ENCODE measurements at regions not wholly inside any gene's neighbourhood (a gene's known extent, or its start where the extent isn't known, plus 50 kb on each side); places are given as distances from the start of the nearest gene placed in this dataset.

DNA sequence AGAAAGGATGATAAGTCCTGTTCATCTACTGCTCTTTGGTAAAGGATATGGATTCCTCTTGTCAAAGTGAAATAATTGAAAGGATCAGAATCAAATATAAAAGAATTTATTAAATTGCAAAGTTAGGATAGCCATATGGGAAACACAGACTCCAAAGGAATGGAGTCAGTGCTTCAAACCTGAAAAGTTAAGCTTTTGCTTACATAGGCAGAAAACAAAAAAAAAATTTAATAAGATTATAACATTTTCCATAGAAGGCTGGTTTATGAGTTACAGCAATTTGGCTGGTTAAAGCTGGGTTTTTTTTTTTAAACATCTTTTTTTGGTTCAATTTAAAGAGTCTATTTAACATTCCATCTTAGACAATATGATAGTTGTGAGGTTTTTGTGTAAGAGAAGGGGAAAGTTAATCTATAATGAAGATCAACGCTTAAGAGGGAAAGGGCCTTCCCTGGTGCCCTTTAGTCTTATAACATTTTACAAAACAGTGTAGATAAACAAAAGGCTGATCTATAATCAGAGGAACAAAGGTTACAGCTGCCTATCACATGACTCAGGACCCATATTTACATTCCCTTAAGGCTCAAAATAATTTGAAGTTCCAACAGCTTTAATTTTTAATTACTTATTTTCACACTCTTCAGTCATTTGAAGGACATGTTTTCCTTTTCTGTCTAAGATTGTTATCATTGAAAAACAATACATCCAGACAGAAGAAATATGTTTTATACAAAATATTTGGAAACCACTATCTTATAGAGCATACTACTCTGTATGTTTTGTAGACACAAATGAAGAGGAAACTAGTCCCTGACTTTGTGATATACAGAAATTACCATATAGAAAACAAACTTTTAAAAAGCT is 234.3 kb upstream of the MBL2 start:
- ATAC-seq (no peak), DNase-seq (ENCODE audit: missing footprints) (no peak)
- intact Hi-C loops (cut with DNase I), result no loop called here

DNA sequence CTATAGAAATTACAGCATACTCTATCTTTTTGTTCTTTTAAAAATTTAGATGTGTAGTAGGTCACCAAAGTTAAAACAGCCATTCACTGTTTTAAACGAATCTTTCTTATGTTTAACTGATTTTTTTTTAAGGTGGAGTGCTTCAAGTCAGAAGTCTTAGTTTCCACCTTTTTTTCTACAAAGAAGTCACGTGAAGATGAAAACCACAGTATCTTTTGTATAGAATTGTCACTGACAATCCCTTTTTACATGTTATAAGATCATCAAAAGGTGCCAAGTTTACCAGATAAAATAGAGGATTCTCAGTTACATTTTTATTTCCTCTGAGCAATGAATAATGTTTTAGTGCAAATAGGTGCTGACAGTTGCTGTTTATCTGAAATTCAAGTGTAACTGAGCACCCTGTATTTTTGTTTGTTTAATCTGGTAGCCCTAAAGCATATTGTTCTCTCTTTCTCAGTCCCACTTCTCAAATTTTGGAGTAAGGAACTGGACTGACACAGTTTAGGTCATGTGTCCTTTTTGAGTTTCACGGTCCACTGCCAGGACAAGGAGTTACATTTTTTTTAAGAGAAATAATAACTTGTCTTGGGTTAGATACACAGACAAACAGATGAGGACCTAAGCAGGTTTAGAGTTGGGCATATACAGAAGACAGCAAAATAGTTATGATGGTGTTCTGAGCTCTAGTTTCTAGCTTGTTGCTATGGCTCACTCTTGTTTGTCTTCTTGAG is 233.2 kb upstream of the MBL2 start:
- ATAC-seq (no peak), DNase-seq (ENCODE audit: missing footprints) (no peak)
- intact Hi-C loops (cut with DNase I), result no loop called here

GRCh38 chr10:53003094-53003493 is 230.5 kb upstream of the MBL2 start:
- no peak for DNase-seq (ENCODE audit: missing footprints)
- intact Hi-C loops (cut with DNase I), result no loop called here
- no peak for ATAC-seq

DNA sequence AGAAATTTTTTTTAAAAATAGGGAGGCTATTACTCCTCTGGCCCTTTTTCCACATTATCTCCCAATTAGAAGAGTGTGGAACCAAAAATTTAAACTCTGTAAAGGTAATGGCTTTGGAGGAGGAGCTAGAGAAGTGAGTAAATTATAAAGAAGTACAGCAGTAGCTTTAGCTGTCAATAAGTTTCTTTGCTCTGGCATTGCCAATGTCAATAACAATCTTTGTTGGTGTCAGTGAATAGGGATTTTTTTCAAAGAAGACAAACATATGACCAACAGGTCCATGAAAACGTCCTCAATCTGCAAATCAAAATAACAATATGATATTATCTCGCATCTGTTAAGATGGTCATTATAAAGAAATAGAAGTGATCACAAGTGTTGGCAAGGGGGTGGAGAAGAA is 227.1 kb upstream of the MBL2 start:
- no peak for ATAC-seq
- DNase-seq (ENCODE audit: missing footprints), result no peak
- intact Hi-C loops (cut with DNase I), result no loop called here

GRCh38 chr10:52999258-52999657 is 226.7 kb upstream of the MBL2 start:
- intact Hi-C loops (cut with DNase I), result no loop called here
- DNase-seq (ENCODE audit: missing footprints), result no peak
- no peak for ATAC-seq

DNA sequence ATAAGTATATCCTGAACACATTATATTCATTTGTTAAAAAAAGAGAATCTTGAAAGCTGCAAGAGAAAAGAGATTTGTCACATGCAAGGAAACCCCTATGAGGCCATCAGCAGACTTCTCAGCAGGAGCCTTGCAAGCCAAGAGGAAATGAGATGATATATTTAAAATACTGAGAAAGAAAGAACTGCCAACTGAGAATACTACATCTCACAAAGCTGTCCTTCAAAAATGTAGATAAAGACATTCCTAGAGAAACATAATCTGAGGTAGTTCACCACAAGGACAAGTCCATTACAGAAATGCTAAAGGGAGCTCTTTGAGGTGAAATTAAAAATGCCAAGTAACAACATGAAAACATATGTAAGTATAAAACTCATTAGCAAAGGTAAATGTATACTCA is 224.4 kb upstream of the MBL2 start:
- intact Hi-C loops (cut with DNase I), result no loop called here
- no peak for DNase-seq (ENCODE audit: missing footprints)
- no peak for ATAC-seq

DNA sequence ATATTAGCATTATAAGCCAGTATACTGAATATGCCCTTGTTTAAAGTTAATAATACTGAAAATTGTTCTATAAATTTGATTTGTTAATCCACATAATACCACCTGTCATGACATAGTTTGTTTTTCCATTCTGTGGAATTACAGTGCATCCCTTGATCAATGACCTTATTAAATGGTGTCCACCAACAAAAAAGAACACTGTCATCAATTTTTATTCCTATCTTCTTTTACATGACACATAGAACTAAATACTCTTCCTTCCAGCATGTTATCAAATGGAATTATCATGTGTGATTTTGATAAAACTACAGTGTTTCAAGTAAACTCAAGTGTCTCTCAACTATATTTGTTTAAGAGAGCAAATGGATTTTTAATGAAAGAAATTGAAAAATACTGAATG is 221.8 kb upstream of the MBL2 start:
- DNase-seq (ENCODE audit: missing footprints), result no peak
- intact Hi-C loops (cut with DNase I), result no loop called here
- ATAC-seq, result no peak

DNA sequence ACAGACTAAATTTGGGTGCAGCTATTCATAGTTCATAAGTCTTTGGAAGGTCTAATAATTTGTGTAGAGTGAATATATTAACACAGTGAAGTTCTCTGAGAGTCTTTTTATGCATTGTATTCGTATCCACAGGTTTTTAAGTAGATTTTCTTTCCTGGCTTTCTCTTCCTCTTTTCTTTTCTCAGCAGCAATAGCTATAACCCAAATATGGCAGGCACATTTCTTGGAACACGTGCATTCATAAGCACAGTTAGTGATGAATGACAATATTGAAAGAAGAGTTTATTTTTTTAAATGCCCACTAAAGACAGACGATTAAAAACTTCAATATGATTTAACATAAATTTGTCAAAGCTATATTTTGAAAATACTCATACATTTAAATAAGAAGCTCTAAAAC is 220.5 kb upstream of the MBL2 start:
- intact Hi-C loops (cut with DNase I), result no loop called here
- DNase-seq (ENCODE audit: missing footprints) (no peak), ATAC-seq (no peak)

GRCh38 chr10:52992567-52992966 is 220.0 kb upstream of the MBL2 start:
- no peak for DNase-seq (ENCODE audit: missing footprints)
- no peak for ATAC-seq
- intact Hi-C loops (cut with DNase I), result no loop called here

DNA sequence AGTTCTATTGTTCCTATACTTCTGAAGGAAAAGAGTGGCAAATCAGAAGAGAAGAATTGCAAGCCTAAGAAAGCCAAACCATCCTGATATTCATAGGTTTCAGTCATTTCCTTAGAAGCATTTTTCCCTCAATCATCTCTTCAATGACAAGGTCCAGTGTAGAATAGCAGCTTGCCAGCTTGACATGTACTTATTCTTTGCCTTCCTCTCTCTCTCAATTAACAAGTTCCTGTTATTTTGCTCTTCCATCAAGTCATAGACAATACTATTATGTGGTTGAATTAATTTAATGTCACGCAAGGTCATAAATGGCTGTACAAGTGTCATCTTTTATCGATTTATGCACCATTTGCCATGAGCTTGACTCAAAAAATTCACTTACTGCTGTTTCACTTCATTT is 216.3 kb upstream of the MBL2 start:
- intact Hi-C loops (cut with DNase I), result no loop called here
- DNase-seq (ENCODE audit: missing footprints) (no peak), ATAC-seq (no peak)

- intact Hi-C loops (cut with DNase I), result no loop called here
Observed at GRCh38 chr10:52986125-52986524, 213.5 kb upstream of the MBL2 start.

GRCh38 chr10:52984169-52984568 is 211.6 kb upstream of the MBL2 start:
- no peak for ATAC-seq
- intact Hi-C loops (cut with DNase I), result no loop called here
- DNase-seq (ENCODE audit: missing footprints), result no peak

More at GRCh38 chr10:52986125-52986524, 213.5 kb upstream of the MBL2 start:
- DNase-seq (ENCODE audit: missing footprints) (no peak), ATAC-seq (no peak)

GRCh38 chr10:52979295-52979990 is 206.9 kb upstream of the MBL2 start:
- no peak for ATAC-seq

GRCh38 chr10:52977581-52977980 is 205.0 kb upstream of the MBL2 start:
- ATAC-seq (no peak), DNase-seq (ENCODE audit: missing footprints) (no peak)
- intact Hi-C loops (cut with DNase I), result no loop called here

More at GRCh38 chr10:52979295-52979990, 206.9 kb upstream of the MBL2 start:
- intact Hi-C loops (cut with DNase I), result no loop called here
- DNase-seq (ENCODE audit: missing footprints), result no peak

GRCh38 chr10:52967806-52968795 is 195.5 kb upstream of the MBL2 start:
- ATAC-seq, result no peak
- intact Hi-C loops (cut with DNase I), result no loop called here
- DNase-seq (ENCODE audit: missing footprints), result no peak

GRCh38 chr10:52966904-52967303 is 194.3 kb upstream of the MBL2 start:
- intact Hi-C loops (cut with DNase I), result no loop called here
- DNase-seq (ENCODE audit: missing footprints) (no peak), ATAC-seq (no peak)

- ATAC-seq (no peak), DNase-seq (ENCODE audit: missing footprints) (no peak)
- intact Hi-C loops (cut with DNase I), result no loop called here
Observed at GRCh38 chr10:52965938-52966401, 193.4 kb upstream of the MBL2 start.

GRCh38 chr10:52965509-52965908 is 192.9 kb upstream of the MBL2 start:
- ATAC-seq (no peak), DNase-seq (ENCODE audit: missing footprints) (peak; percentile 18)
- intact Hi-C loops (cut with DNase I), result no loop called here
